ENCODE measurements at regions not wholly inside any gene's neighbourhood (a gene's known extent, or its start where the extent isn't known, plus 50 kb on each side); places are given as distances from the start of the nearest gene placed in this dataset.

DNA sequence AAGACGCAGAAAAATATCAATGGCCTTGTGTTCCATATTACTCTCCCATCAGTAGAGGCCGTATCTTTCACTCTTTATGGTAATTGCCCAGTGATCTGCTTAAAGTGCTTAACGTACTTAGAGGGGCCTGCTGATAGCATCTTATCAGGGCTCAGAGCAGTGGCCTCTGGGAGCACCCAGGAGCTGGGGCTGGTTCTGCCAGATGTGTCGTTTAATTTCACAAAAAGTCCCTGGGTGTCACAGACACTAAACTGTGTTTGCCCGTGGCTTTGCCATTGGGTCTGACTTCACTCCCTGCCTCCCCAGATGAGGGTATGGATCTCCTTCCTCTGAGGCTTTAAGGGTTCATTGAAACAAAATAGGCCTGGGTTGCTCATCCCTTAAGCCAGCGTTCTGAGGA, 435.3 kb downstream of the GATA3 start:
- Histone ChIP-seq H3K4me3 (ENCODE audit: insufficient read depth, low read depth, low read length) (no peak overlapping the region), H3K27me3 (ENCODE audit: control insufficient read depth, insufficient read depth, low read length) (no peaks in the 10 kb centered on the region), H3K36me3 (replicated peaks; ENCODE audit: control insufficient read depth, insufficient read depth, low read length) (no peaks in the 10 kb centered on the region)
- DNase-seq, result no peak

GRCh38 chr10:8498290-8498689, 443.8 kb downstream of the GATA3 start:
- no peaks in the 10 kb centered on the region for H3K36me3 ChIP-seq (replicated peaks; ENCODE audit: control insufficient read depth, insufficient read depth, low read length)
- H3K4me3 ChIP-seq (ENCODE audit: insufficient read depth, low read depth, low read length), result no peak overlapping the region
- no peaks in the 10 kb centered on the region for H3K27me3 ChIP-seq (ENCODE audit: control insufficient read depth, insufficient read depth, low read length)
- DNase-seq, result no peak

DNA sequence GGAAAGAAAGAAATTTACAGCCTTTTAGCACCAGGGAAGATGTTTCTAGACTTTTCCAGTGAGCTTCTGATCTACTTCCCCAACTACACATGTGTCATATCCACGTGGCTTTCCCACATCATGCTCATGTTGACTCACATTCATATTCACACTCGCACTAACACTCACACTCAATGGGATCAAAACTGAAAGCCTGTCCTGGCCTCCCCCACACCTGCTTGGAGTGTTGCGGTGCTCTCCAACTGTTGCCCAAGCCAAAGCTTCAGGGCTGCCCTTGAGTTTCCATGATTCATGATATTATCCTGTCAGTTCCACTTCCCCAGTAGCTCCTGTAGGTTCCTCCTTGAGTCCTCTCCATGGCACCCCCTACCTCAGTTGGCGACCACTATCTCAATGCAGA, 444.4 kb downstream of the GATA3 start:
- no peak for DNase-seq
- Histone ChIP-seq H3K4me3 (ENCODE audit: insufficient read depth, low read depth, low read length) (no peak overlapping the region), H3K27me3 (ENCODE audit: control insufficient read depth, insufficient read depth, low read length) (no peaks in the 10 kb centered on the region), H3K36me3 (replicated peaks; ENCODE audit: control insufficient read depth, insufficient read depth, low read length) (no peaks in the 10 kb centered on the region)

DNA sequence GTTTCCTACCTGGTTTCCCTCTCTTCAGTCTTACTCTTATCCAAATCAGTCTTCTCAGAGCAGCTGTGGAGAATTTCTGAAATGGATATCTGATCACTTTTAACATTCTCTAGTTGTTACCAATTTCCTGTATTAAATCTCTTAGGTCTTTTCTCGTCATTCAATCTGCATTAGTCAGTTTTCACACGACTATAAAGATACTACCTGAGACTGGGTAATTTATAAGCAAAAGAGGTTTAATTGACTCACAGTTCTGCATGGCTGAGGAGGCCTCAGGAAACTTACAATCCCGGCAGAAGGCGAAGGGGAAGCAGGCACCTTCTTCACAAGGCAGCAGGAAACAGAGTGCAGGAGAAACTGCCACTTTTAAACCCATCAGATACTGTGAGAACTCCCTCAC, 444.8 kb downstream of the GATA3 start:
- Histone ChIP-seq H3K36me3 (replicated peaks; ENCODE audit: control insufficient read depth, insufficient read depth, low read length) (no peaks in the 10 kb centered on the region), H3K27me3 (ENCODE audit: control insufficient read depth, insufficient read depth, low read length) (no peaks in the 10 kb centered on the region), H3K4me3 (ENCODE audit: insufficient read depth, low read depth, low read length) (no peak overlapping the region)
- DNase-seq, result no peak

DNA sequence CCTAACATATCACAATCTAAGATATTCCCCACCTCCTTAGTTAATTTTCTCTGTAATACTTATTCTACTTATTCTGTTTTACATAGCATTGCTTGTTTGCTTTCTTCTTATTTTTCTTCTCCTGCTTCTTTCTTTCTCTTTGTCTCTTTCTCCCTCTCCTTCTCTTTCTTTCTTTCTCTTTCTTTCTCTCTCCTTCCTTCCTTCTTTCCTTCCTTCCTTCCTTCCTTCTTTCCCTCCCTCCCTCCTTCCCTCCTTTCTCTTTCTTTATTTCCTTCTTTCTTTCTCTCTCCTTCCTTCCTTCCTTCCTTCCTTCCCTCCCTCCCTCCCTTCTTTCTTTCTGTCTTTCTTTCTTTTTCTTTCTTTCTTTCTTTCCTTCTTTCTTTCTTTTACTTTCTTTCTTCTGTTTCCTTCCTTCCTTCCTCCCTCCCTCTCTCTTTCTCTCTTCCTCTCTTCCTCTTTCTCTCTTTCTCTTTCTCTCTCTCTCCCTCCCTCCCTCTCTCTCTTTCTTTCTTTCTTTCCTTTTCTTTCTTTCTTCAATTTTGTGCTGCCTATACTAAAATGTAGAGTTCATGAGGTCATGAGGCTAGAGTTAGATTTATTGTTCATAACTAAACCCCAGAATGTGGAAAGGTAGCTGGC, 445.4 kb downstream of the GATA3 start:
- Histone ChIP-seq H3K27me3 (ENCODE audit: control insufficient read depth, insufficient read depth, low read length) (no peaks in the 10 kb centered on the region), H3K4me3 (ENCODE audit: insufficient read depth, low read depth, low read length) (no peak overlapping the region), H3K36me3 (replicated peaks; ENCODE audit: control insufficient read depth, insufficient read depth, low read length) (no peaks in the 10 kb centered on the region)
- DNase-seq, result no peak

- DNase-seq, result no peak
- H3K27me3 ChIP-seq (ENCODE audit: control insufficient read depth, insufficient read depth, low read length), result no peaks in the 10 kb centered on the region
- no peak overlapping the region for H3K4me3 ChIP-seq (ENCODE audit: insufficient read depth, low read depth, low read length)
- no peaks in the 10 kb centered on the region for H3K36me3 ChIP-seq (replicated peaks; ENCODE audit: control insufficient read depth, insufficient read depth, low read length)
Observed at GRCh38 chr10:8502573-8502972, 448.1 kb downstream of the GATA3 start.

DNA sequence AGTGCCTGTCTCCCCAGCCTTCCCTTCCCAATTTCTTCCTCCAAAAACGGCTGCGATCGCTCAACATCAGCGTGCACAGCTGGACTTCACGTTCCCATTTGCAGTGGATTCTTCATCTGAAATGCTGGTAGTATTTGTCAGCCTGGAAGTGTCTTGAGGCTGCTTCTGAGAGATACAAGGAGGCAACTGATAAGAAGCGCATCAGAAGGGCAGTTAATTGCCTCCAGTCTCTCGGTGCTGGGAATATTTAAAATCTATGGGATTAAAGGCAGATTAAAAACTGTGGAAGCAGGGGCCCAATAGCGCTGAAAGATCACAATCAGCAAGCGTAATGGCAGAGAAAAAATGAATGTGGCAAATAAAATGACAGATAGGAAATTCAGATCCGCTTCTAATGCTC, 450.0 kb downstream of the GATA3 start:
- no peaks in the 10 kb centered on the region for H3K36me3 ChIP-seq (replicated peaks; ENCODE audit: control insufficient read depth, insufficient read depth, low read length)
- no peak for DNase-seq
- H3K27me3 ChIP-seq (ENCODE audit: control insufficient read depth, insufficient read depth, low read length), result no peaks in the 10 kb centered on the region
- H3K4me3 ChIP-seq (ENCODE audit: insufficient read depth, low read depth, low read length), result no peak overlapping the region

DNA sequence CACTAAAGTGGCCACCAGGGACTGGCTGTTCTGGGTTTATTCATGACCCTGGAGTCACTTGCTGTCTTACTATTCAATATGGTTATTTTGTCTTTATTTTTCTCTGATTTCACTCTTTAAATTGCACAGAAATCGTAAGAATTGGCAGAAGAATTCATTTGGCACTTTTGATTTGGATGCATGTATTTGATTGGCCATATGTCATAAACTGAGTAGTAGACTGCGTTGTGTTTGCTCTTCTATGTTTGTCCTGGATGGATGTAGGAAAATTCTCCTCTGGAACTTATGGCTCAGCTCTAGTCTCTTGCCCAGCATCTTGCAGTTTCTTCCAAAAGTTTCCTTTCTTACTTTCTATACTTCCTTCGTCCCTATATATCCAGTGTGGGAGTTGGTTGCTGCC, 452.7 kb downstream of the GATA3 start:
- Histone ChIP-seq H3K27me3 (ENCODE audit: control insufficient read depth, insufficient read depth, low read length) (no peaks in the 10 kb centered on the region), H3K4me3 (ENCODE audit: insufficient read depth, low read depth, low read length) (no peak overlapping the region), H3K36me3 (replicated peaks; ENCODE audit: control insufficient read depth, insufficient read depth, low read length) (no peaks in the 10 kb centered on the region)
- DNase-seq, result no peak

- DNase-seq, result no peak
- Histone ChIP-seq H3K36me3 (replicated peaks; ENCODE audit: control insufficient read depth, insufficient read depth, low read length) (no peaks in the 10 kb centered on the region), H3K27me3 (ENCODE audit: control insufficient read depth, insufficient read depth, low read length) (no peaks in the 10 kb centered on the region), H3K4me3 (ENCODE audit: insufficient read depth, low read depth, low read length) (no peak overlapping the region)
Observed at GRCh38 chr10:8508882-8509281, 454.4 kb downstream of the GATA3 start.

DNA sequence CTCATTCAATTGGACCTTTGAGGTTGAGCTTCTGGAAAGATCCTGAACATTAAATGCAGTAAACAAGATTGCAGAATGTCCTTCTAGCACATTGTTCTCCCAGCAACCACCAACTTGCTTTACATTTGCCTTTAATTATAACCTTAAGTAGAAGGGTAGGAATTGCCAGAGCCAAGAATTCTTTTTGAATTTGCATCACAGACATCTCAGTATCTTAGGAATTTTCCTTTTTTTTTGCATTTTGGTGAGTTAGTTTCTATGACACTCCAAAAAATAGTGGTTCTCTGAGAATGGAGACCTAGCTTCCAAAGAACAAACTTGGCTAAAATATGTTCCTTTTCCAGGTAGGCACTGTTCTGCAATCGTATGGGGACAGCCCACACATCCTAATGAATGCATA, 456.0 kb downstream of the GATA3 start:
- no peak for DNase-seq
- Histone ChIP-seq H3K4me3 (ENCODE audit: insufficient read depth, low read depth, low read length) (no peak overlapping the region), H3K27me3 (ENCODE audit: control insufficient read depth, insufficient read depth, low read length) (no peaks in the 10 kb centered on the region), H3K36me3 (replicated peaks; ENCODE audit: control insufficient read depth, insufficient read depth, low read length) (no peaks in the 10 kb centered on the region)

- Histone ChIP-seq H3K27me3 (ENCODE audit: control insufficient read depth, insufficient read depth, low read length) (no peaks in the 10 kb centered on the region), H3K4me3 (ENCODE audit: insufficient read depth, low read depth, low read length) (no peak overlapping the region), H3K36me3 (replicated peaks; ENCODE audit: control insufficient read depth, insufficient read depth, low read length) (no peaks in the 10 kb centered on the region)
- peak; percentile 52 for DNase-seq
Observed at GRCh38 chr10:8511026-8511425, 456.5 kb downstream of the GATA3 start.

- no peak overlapping the region for H3K4me3 ChIP-seq (ENCODE audit: insufficient read depth, low read depth, low read length)
- H3K27me3 ChIP-seq (ENCODE audit: control insufficient read depth, insufficient read depth, low read length), result no peaks in the 10 kb centered on the region
- DNase-seq, result peak; percentile 64
- H3K36me3 ChIP-seq (replicated peaks; ENCODE audit: control insufficient read depth, insufficient read depth, low read length), result no peaks in the 10 kb centered on the region
Observed at GRCh38 chr10:8513155-8514147, 459.0 kb downstream of the GATA3 start.

DNA sequence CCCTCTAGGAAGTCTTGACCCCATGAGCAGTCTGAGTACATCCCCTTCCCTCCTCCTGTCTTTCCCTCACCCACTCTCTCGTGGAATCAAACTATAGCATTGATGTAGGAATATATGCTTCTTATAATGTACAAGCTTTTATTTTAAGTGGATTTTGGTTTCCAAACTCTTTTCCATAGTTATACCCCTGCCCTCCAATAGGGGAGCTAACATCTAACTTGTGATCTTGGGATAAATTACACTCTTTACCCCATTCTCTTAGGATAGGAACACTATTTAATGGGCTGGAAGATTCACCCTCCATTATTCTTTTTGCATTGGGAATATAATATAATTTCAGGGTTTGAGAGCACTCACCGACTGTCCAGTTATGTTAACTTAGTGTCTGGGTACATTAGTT, 465.9 kb downstream of the GATA3 start:
- H3K36me3 ChIP-seq (replicated peaks; ENCODE audit: control insufficient read depth, insufficient read depth, low read length), result no peaks in the 10 kb centered on the region
- H3K4me3 ChIP-seq (ENCODE audit: insufficient read depth, low read depth, low read length), result no peak overlapping the region
- H3K27me3 ChIP-seq (ENCODE audit: control insufficient read depth, insufficient read depth, low read length), result no peaks in the 10 kb centered on the region
- DNase-seq, result no peak

GRCh38 chr10:8527773-8528172, 473.3 kb downstream of the GATA3 start:
- Histone ChIP-seq H3K27me3 (ENCODE audit: control insufficient read depth, insufficient read depth, low read length) (no peaks in the 10 kb centered on the region), H3K4me3 (ENCODE audit: insufficient read depth, low read depth, low read length) (no peak overlapping the region), H3K36me3 (replicated peaks; ENCODE audit: control insufficient read depth, insufficient read depth, low read length) (no peaks in the 10 kb centered on the region)
- DNase-seq, result no peak

DNA sequence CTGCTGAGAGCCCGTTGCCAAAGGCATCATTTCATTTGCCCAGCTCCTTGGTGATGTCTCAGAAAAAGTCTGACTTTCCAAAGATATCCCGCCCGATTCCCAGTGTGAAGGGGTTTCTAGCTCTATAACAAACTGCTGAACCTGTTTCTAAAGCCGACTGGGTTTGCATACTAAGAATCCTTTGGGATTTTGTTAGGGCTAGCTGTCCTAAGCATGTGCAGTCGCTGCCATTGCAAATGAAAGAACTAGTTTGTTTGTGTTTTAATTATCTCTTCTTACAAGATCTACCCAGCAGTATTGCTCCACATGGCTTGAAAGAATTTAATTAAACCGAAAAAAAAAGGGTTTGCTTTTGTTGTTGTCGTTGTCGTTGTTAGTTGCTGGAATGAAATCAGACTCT, 476.6 kb downstream of the GATA3 start:
- no peak for DNase-seq
- Histone ChIP-seq H3K27me3 (ENCODE audit: control insufficient read depth, insufficient read depth, low read length) (no peaks in the 10 kb centered on the region), H3K36me3 (replicated peaks; ENCODE audit: control insufficient read depth, insufficient read depth, low read length) (no peaks in the 10 kb centered on the region), H3K4me3 (ENCODE audit: insufficient read depth, low read depth, low read length) (no peak overlapping the region)
